Activated naive CD4-positive, alpha-beta T cell (primary cell): ENCODE measurements at regions not wholly inside any gene's neighbourhood (a gene's known extent, or its start where the extent isn't known, plus 50 kb on each side); places are given as distances from the start of the nearest gene placed in this dataset.

ENCODE experiments used
- DNase-seq, 4 experiments: peaks; one replicate each; lab custom pipeline; 2025; lab: John Stamatoyannopoulos, UW

- DNase-seq: no peak
Observed at GRCh38 chr15:70473581-70474370, 289.6 kb downstream of the UACA start.

- no peak for DNase-seq
Observed at GRCh38 chr15:70471517-70471916, 291.8 kb downstream of the UACA start.

GRCh38 chr15:70470556-70471191 lies 292.7 kb downstream of the UACA start:
- DNase-seq: no peak

- DNase-seq: no peak
Observed at GRCh38 chr15:70469651-70470555, 293.5 kb downstream of the UACA start.

- no peak for DNase-seq
Observed at GRCh38 chr15:70469182-70469581, 294.2 kb downstream of the UACA start.

DNA sequence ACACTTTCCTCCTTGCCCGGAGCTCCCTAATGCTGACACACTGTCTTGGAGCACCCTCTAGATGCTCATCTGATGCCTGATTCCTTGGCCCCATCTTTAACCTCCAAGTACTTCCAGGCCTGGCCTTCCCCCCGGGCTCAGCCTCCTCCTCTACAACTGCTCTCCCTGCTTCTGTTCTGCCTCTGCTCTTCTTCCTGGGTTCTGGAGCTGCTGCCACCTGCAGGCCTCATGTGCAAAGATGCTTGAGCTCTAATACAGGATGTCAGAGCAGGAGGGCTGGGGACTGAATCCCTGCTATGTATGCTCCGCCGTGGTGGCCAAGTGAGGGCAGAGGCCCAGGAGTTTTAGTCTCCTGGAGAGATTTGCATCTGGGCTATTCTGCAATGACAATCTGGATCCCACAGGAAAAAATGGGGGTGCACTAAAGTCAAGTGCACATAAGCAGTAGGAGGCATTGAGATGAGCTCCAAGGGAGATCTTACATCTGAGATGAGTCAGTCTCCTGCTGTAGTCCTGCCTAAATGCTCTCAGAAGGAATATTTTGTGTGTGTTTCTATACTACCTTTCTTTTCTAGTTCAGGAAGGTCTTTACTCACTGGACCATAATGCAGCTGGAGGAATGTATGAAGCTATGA lies 296.3 kb downstream of the UACA start:
- DNase-seq: peak in 2 of 4 experiments; percentile 18 to 26

- no peak for DNase-seq
Observed at GRCh38 chr15:70466305-70466704, 297.1 kb downstream of the UACA start.

GRCh38 chr15:70465812-70466211 lies 297.5 kb downstream of the UACA start:
- no peak for DNase-seq

- no peak for DNase-seq
Observed at GRCh38 chr15:70463453-70463834, 299.9 kb downstream of the UACA start.

DNA sequence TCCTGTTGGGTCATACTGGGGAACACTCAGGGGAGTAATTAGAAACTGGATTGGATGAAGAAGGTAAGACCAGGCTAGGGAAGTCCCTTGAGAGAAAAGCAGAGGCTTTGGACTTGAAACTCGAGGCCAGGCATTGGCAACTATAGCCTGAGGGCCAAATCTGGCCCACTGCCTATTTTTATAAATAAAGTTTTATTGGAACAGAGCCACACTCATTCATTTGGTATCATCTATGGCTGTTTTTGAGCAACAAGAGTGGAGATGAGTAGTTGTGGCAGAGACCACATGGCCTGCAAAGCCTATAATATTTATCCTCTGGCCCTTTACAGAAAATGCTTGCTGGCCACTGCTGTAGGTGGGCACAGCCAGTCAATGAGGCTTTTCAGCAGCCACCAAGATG lies 301.4 kb downstream of the UACA start:
- DNase-seq: no peak

DNA sequence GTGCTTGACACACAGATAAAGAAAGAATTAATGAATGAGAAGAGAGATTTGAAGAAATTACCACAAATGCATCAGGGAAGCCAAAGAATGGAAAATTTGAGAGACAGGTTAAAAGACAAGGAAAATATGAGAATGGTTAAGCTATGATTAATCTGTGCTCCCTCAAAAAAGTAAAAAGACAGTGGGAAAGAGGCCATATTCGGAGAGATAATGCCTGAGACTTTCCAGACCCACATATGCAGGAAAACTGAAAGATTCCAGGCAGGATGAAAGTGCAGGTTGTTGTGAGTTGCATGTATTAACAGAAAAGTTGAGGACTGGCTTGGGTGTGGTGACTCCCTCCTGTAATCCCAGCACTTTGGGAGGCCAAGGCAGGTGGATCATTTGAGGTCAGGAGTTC lies 302.3 kb downstream of the UACA start:
- DNase-seq: no peak

GRCh38 chr15:70459312-70459711 lies 304.0 kb downstream of the UACA start:
- no peak for DNase-seq

GRCh38 chr15:70453766-70454165 lies 309.6 kb downstream of the UACA start:
- DNase-seq: no peak

DNA sequence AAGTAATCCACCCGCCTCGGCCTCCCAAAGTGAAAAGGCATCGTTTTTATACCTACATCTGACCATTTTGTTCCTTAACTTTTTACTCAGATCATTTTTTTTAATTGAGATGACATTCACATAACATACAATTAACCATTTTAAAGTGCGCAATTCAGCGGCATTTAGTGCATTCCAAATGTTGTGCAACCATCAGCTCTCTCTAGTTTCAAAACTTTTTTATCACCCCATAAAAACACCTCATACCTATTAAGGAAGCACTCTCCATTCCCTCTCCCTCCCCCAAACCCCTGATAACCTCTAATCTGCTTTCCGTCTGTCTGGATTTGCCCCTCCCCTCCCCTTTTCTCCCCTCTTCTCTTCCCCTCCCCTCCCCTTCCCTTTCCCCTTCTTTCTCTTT lies 310.1 kb downstream of the UACA start:
- DNase-seq: no peak

- peak in 2 of 4 experiments; percentile 17 to 48 for DNase-seq
Observed at GRCh38 chr15:70451821-70452653, 311.3 kb downstream of the UACA start.

DNA sequence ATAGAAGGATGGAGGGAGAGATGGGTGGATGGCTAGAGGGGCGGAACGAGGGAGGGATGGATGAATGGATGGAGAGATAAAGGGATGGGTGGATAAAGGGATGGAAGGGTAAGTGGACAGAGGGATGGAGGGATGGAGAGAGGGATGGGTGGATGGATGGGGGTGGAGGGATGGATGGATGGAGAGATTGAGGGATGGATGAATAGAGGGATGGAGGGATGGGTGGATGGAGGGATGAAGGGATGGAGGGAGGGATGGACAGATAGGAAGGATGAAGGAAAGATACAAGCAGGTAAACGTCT lies 313.3 kb downstream of the UACA start:
- DNase-seq: no peak

- DNase-seq: no peak
Observed at GRCh38 chr15:70449311-70450141, 313.8 kb downstream of the UACA start.

- DNase-seq: peak in 2 of 4 experiments; percentile 29 to 47
Observed at GRCh38 chr15:70447928-70448698, 315.2 kb downstream of the UACA start.

GRCh38 chr15:70447521-70447920 lies 315.8 kb downstream of the UACA start:
- no peak for DNase-seq

GRCh38 chr15:70447081-70447480 lies 316.3 kb downstream of the UACA start:
- DNase-seq: no peak
